ENCODE measurements at regions not wholly inside any gene's neighbourhood (a gene's known extent, or its start where the extent isn't known, plus 50 kb on each side); places are given as distances from the start of the nearest gene placed in this dataset.

DNA sequence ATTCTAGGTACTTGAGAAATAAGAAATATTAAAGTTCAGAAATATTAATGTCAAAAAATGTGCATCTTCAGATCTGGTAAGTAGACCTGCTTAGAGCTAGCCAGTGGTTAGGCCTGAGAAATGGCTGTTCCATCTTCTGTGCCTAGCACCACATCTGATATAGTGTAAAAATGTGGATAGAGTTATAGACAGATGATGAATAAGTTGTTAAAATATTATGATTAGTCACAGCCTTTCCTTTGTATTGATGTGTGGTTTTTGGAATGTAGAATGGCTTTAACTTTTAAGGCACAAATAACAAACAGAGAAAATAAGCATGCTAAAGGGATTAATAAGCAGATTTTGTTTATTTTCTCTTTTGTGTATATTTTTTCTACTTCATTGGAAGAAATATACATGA, 133.5 kb upstream of the NUDT6 start:
- no peak overlapping the region for H3K14ac ChIP-seq (replicated peaks; ENCODE audit: low read depth, low read length)
- no peak overlapping the region for H3K4ac ChIP-seq (ENCODE audit: low read depth, low read length)
- DNase-seq (peak; percentile 24), ATAC-seq (ENCODE audit: low read depth) (peak; percentile 73)
- H2BK15ac ChIP-seq (ENCODE audit: low read depth, low read length): no peak overlapping the region
- no TSS peak for BruUV-seq (replicated peaks)
- H4K20me1 ChIP-seq (ENCODE audit: insufficient read depth, low read length): no peaks in the 10 kb centered on the region
- no peak overlapping the region for H3K9ac ChIP-seq (ENCODE audit: low read depth, low read length)
- no peak overlapping the region for H3K18ac ChIP-seq (ENCODE audit: low read depth, low read length)
- no peak overlapping the region for H2AK5ac ChIP-seq (ENCODE audit: low read depth, low read length)
- dilution Hi-C loops (cut with HindIII; ENCODE audit: low sequenced_read_pairs, unreplicated experiment): no loop called here
- TF ChIP-seq BHLHE40 (IDR thresholded peaks at IDR 0.05; ENCODE audit: low read depth, low read length) (no peak), MXI1 (IDR thresholded peaks at IDR 0.05; ENCODE audit: borderline replicate concordance, low read depth, low read length) (no peak)
- H3K9me3 ChIP-seq (ENCODE audit: control insufficient read depth, insufficient read depth, low read length): peaks cover 10% of the 10 kb centered on the region
- H2BK5ac ChIP-seq (ENCODE audit: low read depth, low read length, poor library complexity, severe bottlenecking): no peak overlapping the region
- H2BK120ac ChIP-seq (ENCODE audit: low read depth, low read length): no peak overlapping the region
- H4K8ac ChIP-seq (ENCODE audit: low read depth in 2 of 2, low read length in 2 of 2): no peak overlapping the region
- no peak overlapping the region for H3K56ac ChIP-seq (ENCODE audit: extremely low read depth, insufficient read depth, low read length)
- H3K4me2 ChIP-seq (ENCODE audit: low read depth, low read length): no peak overlapping the region
- no peak overlapping the region for H3K23ac ChIP-seq (ENCODE audit: low read depth, low read length)
- peaks cover 2% of the 10 kb centered on the region; the same call in 1 of the 2 replicates for H3K9me1 ChIP-seq (ENCODE audit: insufficient read depth, low read length)
- intact Hi-C loops (cut with micrococcal nuclease): no loop called here
- H3K36me3 ChIP-seq (ENCODE audit: control insufficient read depth, insufficient read depth, low read length): peaks cover 2% of the 10 kb centered on the region; the same call in 1 of the 2 replicates
- no peak overlapping the region for H4K91ac ChIP-seq (ENCODE audit: insufficient read depth, low read depth, low read length)
- in situ Hi-C loops (cut with MboI; ENCODE audit: low sequenced_read_pairs): no loop called here
- no peak overlapping the region for H4K5ac ChIP-seq (ENCODE audit: low read depth, low read length)
- H3K4me1 ChIP-seq (ENCODE audit: control insufficient read depth, insufficient read depth, low read length): peaks cover 3% of the 10 kb centered on the region; the same call in 1 of the 2 replicates
- no peak overlapping the region for H2AFZ ChIP-seq (replicated peaks; ENCODE audit: low read length, poor library complexity)
- no peak overlapping the region for H2AK9ac ChIP-seq (replicated peaks; ENCODE audit: low read depth, low read length, poor library complexity)
- peaks cover 5 to 11% of the 10 kb centered on the region in 2 experiments; a peak in 2 of 4 replicates for H3K79me1 ChIP-seq (ENCODE audit: low read depth in 1 of 2, low read length in 2 of 2)
- H2BK20ac ChIP-seq (ENCODE audit: low read depth, low read length): no peak overlapping the region
- no peak overlapping the region for H3K4me3 ChIP-seq (ENCODE audit: insufficient read depth, low read depth, low read length)
- ChIA-PET POLR2A (ENCODE audit: unreplicated experiment) (no interaction called here), CTCF (interaction anchor here (0.6 kb wide), 1 partner anchor 333 kb away, joined by 7 read pairs; no protein-coding TSS in a partner anchor)
- no peak overlapping the region for H3K27ac ChIP-seq (ENCODE audit: insufficient read depth, low read length)
- H3K27me3 ChIP-seq (ENCODE audit: control insufficient read depth, insufficient read depth, low read length): no peaks in the 10 kb centered on the region
